Skin epidermis (tissue), 12 donors: ENCODE measurements at regions not wholly inside any gene's neighbourhood (a gene's known extent, or its start where the extent isn't known, plus 50 kb on each side); places are given as distances from the start of the nearest gene placed in this dataset.
"Not testable (repeated sequence)": the region's sequence is repeated elsewhere in the genome, so short reads cannot be mapped to it uniquely, and the experiment has no call there.

Experiments used
- H3K27ac ChIP-seq, 21 experiments: fragments of 200-600 bp; sonication (generic) in 11 of 21; one replicate each; pipeline ENCODE4 v1.5.0; 2020; ENCODE audit warnings: mild to moderate bottlenecking in 3 of 21, inconsistent platforms in 2 of 21, moderate library complexity in 2 of 21
- H3K4me3 ChIP-seq, 7 experiments: fragments of 200-600 bp; sonication (generic) in 2 of 7; one replicate each; pipeline ENCODE4 v1.5.0; 2020; ENCODE audit warnings: inconsistent platforms in 2 of 7, mild to moderate bottlenecking in 2 of 7, moderate library complexity in 1 of 7

DNA sequence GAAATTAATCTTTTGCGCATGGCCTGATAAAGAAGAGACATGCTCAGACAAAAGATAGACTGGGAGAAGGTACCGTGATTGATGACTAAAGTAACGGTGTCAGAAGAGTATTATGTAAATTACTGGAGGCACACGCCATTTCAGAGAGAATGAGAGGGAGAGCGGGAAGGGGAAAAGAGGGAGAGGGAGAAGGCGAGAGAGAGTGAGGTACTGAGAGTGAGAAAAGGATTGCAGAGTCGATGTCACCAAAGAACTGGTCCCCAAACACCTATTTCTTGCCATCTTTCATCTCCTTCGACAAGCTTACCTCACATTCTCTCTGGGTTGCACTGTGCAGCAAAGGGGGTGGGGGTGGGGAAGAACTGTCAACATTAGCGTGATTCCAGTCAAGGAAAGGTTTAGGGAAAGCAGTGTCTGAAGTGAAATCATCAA, 673.7 kb downstream of the BCL11A start:
- no peak overlapping the region for H3K4me3 ChIP-seq

DNA sequence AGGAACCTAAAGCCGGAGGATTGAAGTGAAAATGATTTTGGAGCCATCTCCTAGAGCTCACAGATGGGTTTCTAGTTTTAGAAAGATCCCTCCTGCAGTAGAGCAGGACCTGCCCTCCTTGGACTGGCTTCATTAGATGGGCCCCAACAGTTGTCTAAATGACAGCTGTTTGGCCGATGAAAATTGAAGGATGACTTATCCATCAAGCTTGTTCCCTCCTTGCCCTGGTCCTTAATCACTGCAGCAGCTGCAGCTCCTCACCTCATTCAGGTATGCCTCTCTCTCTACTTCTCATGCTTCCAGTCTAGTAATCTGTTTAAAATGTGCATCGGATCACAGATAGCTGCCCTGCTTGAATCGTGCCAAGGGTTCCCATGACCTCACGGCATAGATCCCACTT, 677.6 kb downstream of the BCL11A start:
- H3K27ac ChIP-seq = no peak overlapping the region
- no peak overlapping the region for H3K4me3 ChIP-seq

More for the DNA sequence above, 673.7 kb downstream of the BCL11A start:
- H3K27ac ChIP-seq = no peak overlapping the region

DNA sequence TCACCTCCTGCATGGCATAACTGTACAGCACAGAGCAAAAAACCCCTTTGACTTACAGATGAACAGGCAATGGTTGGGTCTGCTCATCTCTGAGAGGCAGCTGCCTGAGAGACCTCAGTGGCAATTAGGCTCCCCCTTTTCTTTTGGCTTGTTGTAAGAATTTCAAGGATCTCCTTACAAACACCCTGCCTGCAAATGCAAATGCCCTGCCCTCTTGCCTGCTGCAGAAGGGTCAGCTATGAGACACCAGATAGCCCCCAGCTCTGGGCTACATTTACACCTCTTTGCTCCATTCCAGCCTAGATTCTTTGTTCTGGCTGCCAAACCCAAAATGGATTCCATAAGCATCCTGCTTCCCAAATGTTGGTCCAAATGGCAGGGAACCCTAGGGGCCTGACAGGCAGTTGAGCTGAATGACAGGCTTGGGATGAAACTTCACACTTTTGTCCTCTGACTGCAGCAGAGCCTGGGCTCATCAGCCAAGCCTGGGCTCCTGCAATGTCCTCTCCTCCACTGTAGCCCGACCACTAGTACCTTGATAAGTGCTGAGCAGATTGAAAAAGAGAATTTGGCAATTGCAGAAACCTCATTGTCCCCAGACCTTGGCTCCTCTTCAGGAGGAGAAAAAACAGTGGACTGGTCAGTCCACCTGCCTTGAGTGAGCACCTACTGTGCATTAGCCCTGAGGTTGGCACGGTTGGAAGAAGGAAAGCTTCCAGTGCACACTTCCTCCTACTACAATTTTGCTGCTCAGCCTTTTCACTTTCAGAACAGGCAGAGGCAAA, 678.3 kb downstream of the BCL11A start:
- Histone ChIP-seq H3K4me3 (no peak overlapping the region), H3K27ac (no peak overlapping the region)

DNA sequence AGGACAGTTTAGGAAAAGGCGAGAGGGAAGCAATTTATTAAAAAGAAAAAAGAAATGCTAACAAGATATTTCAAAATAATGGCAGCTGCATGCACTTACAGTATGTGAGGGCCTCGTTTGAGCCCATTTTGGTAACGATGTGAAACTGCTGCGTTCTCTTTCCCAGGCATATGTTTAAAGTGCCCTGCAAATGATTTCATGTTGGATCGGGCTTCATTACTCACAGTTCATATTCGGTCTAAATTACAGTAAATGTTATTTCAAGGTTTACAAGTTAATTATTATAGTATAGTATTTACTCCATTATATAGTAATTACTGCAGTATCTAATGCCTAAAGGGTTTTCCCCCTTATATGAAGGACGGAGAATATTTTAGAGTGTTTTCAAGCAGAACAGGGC, 679.1 kb downstream of the BCL11A start:
- Histone ChIP-seq H3K4me3 (no peak overlapping the region), H3K27ac (no peak overlapping the region)

DNA sequence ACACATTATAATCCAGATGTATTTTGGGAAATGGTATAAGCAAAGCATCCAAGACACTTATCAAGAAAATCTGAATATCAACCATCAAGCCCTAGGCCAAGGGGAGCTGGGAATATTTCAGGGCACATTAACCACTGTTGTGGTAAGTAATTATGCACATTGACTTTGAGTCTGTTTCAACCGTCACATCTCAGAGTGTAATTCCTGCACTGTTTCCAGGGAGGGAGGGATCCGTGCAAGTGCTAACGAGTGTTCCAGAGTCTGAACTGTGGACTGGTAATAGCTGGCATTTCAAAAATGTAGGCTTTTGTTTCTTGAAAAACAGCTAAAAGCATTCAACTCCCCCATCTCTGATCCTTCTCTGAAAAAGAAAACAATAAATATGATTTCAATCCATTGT, 681.6 kb downstream of the BCL11A start:
- no peak overlapping the region for H3K4me3 ChIP-seq
- no peak overlapping the region for H3K27ac ChIP-seq

DNA sequence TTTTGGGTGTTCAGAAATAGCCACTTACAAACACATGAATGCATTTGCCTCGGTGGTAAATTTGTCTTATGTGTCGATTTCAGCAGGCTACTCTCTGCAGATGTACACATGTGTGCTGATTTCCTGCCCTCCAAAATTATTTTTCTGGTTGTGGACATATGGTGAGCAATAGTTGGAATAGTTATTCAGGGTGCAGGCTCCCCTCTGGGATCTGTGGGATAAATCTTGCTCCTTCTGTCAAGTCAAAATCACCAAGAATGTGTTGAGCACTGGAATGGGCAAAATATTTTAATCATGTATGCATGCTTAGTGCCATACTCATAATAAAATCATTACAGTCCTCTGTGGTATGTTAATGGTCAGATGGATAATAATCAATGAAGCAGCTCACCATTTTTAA, 684.5 kb downstream of the BCL11A start:
- Histone ChIP-seq H3K4me3 (no peak overlapping the region), H3K27ac (no peak overlapping the region)

DNA sequence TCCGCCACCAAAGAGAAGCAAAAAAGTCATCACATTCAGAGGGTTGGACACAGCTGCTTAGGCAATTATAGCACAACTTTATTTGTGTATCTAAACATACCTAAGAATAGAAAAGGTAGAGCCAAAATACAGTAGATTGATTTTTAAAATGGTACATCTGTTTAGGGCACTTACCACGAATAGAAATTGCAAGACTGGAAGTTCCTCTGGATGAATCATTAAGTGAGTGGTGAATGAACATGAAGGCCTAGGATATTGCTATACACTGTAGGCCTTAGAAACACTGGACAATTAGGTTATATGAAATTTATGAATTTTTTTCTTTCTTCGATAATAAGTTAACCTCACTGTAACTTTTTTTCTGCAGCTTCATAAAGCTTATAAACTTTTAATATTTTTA, 687.0 kb downstream of the BCL11A start:
- no peak overlapping the region for H3K4me3 ChIP-seq
- no peak overlapping the region for H3K27ac ChIP-seq

DNA sequence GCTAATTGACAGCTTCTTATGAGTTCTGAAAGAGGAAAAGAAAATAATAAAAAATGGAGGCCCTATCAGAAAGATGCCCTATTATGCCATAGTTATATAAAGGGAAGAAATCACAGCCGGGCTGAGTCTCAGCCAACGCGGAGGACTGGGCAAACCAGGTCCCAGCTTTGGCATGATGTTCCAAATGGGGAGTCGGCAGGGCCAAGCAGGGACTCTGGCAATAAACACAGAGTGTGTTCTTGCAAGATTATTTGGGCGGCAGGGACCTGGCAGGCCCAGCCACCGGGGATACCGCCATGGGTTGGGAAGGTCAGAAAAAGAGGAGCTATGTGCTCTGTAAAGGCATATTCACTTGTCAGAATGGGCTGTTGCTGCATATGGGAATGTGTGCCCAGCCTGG, 694.9 kb downstream of the BCL11A start:
- Histone ChIP-seq H3K27ac (no peak overlapping the region), H3K4me3 (no peak overlapping the region)

DNA sequence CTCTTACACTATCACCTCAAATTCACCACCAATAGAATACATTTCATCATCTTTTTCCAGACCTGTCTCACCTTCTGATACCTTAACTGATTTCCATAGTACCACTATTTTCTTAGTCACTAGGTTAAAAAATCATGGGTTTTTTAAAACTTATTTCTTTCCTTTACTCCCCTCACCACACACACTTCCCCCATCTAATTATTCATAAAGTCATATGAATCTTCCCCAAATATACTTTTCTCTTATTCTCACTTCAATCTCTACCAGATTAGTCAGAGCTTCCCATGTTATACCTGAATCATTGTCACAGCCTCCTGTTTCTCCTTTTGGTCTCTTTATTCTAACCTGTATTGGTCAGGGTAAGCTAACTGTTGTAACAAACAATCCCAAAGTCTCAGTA, 696.3 kb downstream of the BCL11A start:
- Histone ChIP-seq H3K4me3 (no peak overlapping the region), H3K27ac (no peak overlapping the region)

DNA sequence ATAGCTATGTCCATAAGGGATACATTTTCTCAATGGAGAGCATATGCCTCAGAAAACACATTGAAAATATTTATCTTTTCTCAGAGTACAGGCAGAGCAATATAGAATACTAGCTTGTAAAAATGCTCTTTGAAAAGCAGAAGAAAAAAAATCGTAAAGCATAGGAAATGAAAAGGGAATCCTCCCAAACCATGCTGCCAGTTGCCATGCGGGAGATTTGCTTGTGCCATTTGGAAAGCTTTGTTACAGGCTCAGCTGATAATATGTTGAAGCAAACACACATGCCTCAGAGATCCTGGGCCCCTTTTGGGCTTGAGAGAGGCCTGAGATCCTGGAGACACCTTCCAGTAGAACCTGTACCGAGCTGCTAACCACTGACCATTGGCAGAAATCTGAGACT, 697.1 kb downstream of the BCL11A start:
- Histone ChIP-seq H3K4me3 (no peak overlapping the region), H3K27ac (no peak overlapping the region)

DNA sequence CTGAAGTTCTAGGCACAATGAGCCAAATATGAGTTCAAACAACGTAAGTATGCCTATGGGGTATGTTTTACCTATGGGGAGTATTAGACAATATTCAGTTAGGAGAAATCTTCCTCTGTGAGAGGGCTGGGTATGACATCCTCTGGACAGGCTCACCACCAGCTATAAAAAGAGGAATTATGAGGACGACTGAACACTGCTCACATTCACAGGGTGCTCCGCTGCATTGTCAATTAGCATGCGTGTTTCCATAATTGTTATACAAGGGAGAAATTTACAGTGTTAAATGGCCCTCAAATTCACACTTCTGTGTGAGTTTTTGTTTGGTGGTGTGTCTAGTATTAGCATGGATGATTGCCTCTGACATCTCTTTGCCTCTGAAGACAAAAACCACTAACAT, 700.4 kb downstream of the BCL11A start:
- Histone ChIP-seq H3K4me3 (no peak overlapping the region), H3K27ac (no peak overlapping the region)

DNA sequence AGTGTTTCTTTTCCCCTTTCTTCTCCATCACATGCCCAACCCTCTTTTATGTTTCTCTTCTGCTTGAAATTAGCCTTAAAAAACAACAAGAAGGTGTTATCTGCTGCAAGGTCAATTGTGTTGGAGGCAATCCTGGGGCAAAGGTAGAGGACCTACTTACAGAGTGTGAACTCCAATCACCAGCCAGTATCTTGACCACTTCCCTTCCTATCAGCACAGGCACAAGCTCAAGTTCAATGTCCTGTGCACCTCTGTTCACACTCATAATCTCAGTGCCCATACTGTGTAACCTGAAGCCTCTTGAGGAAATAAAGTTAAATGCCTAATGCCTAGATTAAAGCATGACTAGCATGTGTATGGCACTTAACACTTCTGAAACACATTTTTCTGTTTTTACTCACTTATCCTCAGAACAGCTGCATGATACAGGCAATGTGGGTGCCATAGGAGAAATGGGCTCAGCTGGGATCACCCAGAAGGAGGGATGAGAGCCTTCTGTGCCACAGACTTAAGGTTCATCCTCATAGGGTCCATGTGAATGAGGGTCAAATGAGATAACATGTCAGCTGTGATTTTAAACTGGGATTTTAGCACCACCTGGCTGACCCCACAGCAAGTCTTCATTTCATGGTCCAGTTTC, 701.5 kb downstream of the BCL11A start:
- Histone ChIP-seq H3K4me3 (no peak overlapping the region), H3K27ac (no peak overlapping the region)

DNA sequence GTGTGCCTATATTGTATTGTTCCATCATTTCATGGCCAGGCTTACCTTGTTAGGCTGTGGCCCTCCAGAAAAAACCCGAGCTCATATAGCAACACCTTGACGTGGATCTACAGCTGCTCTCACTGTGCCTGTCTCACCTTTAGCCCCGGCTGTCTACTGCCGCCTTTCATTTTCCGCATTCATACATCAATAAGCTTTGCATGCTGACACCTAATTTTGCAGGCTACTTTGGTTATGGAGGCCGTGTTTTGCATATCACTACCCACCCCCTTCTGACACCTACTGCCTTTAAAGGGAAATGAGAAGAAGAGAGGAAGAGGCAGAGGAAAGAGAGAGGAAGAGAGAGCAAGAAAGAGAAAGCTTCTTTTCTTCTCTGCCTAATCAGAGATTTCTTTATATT, 702.9 kb downstream of the BCL11A start:
- Histone ChIP-seq H3K4me3 (no peak overlapping the region), H3K27ac (no peak overlapping the region)

DNA sequence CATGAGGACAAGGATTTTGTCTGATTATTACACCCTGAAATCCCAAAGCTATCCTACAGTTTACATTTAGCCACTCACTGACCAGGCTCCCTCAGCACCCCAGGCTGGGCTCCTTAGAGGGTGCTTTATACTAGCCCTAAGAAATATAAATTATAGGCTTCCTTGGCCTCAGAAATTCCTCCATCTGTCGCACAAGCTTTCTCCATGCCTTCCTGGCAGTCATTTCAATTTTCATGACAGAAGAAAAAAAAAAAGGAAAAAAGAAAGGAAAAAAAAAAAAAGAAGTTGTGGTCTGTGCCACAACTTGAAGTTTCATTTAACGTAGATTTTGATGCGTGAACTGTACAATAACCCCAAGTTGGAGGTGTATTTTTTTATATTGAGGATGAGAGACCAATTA, 719.5 kb downstream of the BCL11A start:
- Histone ChIP-seq H3K4me3 (no peak overlapping the region), H3K27ac (no peak overlapping the region)

DNA sequence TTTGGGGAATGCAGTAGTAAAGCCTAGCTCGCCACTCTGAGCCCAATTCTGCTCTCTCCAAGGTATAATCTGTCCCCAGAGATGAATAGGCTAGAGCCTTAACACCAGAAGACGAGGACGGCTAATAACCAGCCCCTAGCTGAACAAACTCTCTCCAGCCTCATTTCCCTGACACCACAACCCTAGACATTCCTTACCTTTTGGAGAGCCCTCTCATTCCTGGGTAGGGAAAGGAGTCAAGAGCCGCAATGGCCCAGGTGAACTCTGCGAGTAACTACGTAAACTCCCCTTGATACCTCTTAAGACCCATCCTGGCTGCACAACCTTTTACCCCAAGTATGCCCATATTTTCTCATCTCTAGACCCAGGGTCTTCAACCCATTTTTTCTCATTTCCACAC, 722.9 kb downstream of the BCL11A start:
- Histone ChIP-seq H3K27ac (no peak overlapping the region), H3K4me3 (no peak overlapping the region)

DNA sequence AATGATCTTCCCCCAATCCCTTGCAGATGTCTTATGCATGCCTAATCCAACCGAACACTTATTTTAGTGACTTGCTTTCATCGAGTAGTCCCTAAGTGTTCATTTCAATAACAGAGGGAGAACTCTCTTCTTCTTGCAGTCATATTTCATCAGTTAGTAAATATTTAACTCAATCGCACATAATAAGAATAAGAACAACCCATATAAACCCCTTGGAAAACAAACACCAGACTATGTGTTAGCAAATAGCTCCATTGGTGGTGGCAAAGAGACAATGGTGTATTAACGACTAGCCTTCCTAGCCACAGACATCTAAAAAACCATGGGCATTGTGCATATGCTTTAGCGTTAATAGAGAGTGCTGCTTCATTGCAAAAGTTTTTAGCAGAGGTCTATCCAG, 725.8 kb downstream of the BCL11A start:
- Histone ChIP-seq H3K4me3 (no peak overlapping the region), H3K27ac (no peak overlapping the region)

DNA sequence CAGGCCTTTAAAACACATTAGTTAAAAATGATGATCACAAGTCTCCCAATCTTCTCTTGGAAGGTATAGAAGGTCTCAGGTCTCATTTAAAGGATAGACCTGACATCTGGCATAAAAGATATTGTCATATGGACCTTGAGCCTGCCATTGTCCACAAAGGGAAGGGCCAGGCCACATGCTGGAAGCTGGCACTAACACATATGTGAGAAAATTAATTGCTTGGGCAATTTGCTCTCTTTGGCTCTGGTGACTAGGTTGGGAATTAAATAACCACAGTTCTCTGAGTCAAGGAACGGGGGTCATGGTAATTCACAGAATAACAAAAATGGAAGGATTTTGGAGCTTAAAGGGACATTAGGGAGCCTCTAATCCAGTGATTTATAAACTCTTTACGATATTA, 727.3 kb downstream of the BCL11A start:
- H3K4me3 ChIP-seq = no peak overlapping the region
- H3K27ac ChIP-seq = no peak overlapping the region

DNA sequence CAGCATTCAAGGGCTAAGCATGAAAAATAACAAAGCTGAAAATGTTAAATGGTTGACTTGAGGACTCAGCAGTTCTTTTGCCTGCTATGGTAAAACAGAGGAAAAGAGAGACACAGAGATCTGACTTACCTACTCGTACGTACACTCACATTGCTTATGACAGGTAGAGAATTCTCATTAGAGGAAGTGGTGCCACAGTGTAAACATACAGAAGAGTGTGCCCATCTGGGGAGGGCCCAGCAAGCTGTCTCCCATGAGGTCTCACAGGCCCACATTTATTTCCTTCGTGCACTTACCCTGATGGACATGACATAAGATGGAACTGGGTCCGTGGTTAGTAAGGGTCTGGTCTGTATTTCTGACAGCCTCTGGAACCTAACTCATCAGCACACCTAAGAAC, 729.1 kb downstream of the BCL11A start:
- no peak overlapping the region for H3K27ac ChIP-seq
- H3K4me3 ChIP-seq = no peak overlapping the region

DNA sequence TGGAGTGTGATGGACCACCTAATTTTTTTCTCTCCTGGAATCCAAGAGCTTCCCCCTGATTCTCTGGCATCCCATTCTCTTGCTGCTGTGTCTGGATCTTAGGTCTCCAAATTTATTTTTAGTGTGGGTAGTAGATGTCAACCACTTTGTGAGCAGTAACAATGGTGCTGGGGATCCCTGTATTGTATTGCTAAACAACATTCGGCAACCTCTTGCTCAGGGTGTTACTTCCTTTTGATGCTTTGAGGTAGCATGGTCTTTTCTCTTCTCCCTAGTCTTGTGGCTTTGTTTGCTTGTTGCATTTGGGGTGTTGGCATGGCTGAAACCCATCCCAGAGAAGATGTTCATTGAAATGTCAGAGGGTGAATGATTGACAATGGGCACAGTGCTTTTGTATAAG, 737.4 kb downstream of the BCL11A start:
- Histone ChIP-seq H3K27ac (no peak overlapping the region), H3K4me3 (no peak overlapping the region)

DNA sequence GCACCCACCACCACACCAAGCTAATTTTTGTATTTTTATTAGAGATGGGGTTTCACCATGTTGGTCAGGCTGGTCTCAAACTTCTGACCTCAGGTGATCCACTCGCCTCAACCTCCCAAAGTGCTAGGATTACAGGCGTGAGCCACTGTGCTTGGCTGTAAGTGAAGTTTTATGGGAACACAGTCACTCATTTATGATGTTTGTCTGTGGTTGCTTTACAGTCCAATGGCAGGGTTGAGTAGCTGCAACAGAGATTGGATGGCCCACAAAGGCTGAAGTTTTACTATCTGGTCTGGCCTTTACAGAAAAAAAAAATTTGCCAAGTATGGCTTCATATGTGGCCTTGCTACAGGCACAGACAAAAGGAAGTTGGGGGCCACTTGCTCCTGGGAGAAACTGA, 743.2 kb downstream of the BCL11A start:
- not testable (repeated sequence) for H3K4me3 ChIP-seq, H3K27ac ChIP-seq

DNA sequence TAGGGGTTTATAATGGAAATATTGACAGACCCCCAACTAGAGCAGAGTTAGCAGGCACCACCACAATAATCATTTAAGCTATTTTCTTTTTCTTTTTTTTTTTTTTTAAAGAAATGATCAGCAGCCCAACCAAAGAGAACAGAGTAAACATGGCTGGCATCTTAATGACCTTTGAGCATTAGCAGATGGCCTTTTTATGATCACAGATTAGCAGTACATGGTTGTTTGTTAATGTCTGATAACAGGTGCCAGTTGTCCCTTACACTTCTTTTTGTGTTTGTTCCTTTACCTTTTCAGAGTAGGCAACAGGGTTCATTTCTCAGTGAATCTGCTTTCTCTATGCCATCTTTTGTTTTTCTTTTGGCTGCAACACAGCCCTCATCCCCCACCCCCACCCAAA, 747.0 kb downstream of the BCL11A start:
- no peak overlapping the region for H3K4me3 ChIP-seq
- H3K27ac ChIP-seq = no peak overlapping the region

DNA sequence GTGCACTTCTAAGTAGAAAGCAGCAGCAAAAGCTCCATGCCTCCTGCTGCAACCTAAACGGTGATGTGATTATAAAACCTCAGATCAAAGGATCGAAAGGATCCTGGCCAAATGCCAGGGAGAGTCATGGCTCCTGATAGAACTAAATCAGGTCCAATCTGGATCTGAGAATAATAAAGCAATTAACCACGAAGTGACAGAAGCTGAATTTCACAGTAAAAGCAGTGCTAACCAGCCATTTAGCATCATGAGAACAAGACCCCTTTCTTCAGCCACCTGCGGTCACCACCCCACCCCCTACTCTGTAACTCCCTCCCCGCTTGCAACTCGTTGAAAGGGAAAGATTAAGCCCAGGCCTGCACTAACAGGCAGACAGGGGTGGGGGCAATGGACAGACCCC, 748.7 kb downstream of the BCL11A start:
- Histone ChIP-seq H3K27ac (no peak overlapping the region), H3K4me3 (no peak overlapping the region)
